Nephron (organoid): ENCODE measurements at regions not wholly inside any gene's neighbourhood (a gene's known extent, or its start where the extent isn't known, plus 50 kb on each side); places are given as distances from the start of the nearest gene placed in this dataset.

Source experiments
- H3K27ac Mint-ChIP-seq, 3 experiments: 2 replicates each; pipeline ENCODE4 v1.8.0; 2020; ENCODE audit warnings: mixed read lengths in 3 of 3, mild to moderate bottlenecking in 2 of 3, moderate library complexity in 1 of 3
- H3K27me3 Mint-ChIP-seq: 2 replicates; pipeline ENCODE4 v1.8.0; 2021; ENCODE audit warnings: low read depth, mild to moderate bottlenecking, moderate library complexity, mixed read lengths
- H3K36me3 Mint-ChIP-seq: 2 replicates; pipeline ENCODE4 v1.8.0; 2020; ENCODE audit warnings: low read depth, mixed read lengths
- H3K4me1 Mint-ChIP-seq: 2 replicates; pipeline ENCODE4 v1.8.0; 2020; ENCODE audit warnings: mixed read lengths
- H3K4me3 Mint-ChIP-seq, 3 experiments: 2 replicates each; pipeline ENCODE4 v1.8.0; 2020; ENCODE audit warnings: mild to moderate bottlenecking in 3 of 3, mixed read lengths in 3 of 3, moderate library complexity in 2 of 3
- H3K9me3 Mint-ChIP-seq: 2 replicates; pipeline ENCODE4 v1.8.0; 2020; ENCODE audit warnings: mixed read lengths
- CTCF ChIP-seq, 3 experiments: fragments of 200-600 bp; sonication (generic); IDR thresholded peaks; one replicate each; pipeline ENCODE4 v1.5.0; 2021; ENCODE audit warnings: antibody characterized with exemption in 3 of 3; ENCODE audit not compliant: unreplicated experiment in 3 of 3

GRCh38 chr2:67641312-67642045 is 244.3 kb downstream of the ETAA1 start:
- no peaks in the 10 kb centered on the region for H3K27me3 Mint-ChIP-seq
- peak overlapping the region in 2 of 3 experiments; percentile 0 to 31 for H3K4me3 Mint-ChIP-seq
- H3K9me3 Mint-ChIP-seq, result no peaks in the 10 kb centered on the region
- peak overlapping the region; percentile 22 to 94 (median 88) for H3K27ac Mint-ChIP-seq
- TF ChIP-seq CTCF (IDR thresholded peaks at IDR 0.05; ENCODE audit: unreplicated experiment in 3 of 3), result no peak
- H3K4me1 Mint-ChIP-seq, result peaks cover 38% of the 10 kb centered on the region
- no peaks in the 10 kb centered on the region for H3K36me3 Mint-ChIP-seq

GRCh38 chr2:67642046-67642382 is 244.9 kb downstream of the ETAA1 start:
- H3K4me3 Mint-ChIP-seq, result peak overlapping the region in 2 of 3 experiments; percentile 0 to 31
- no peaks in the 10 kb centered on the region for H3K27me3 Mint-ChIP-seq
- H3K27ac Mint-ChIP-seq, result peak overlapping the region; percentile 22 to 94 (median 88)
- no peak for TF ChIP-seq CTCF (IDR thresholded peaks at IDR 0.05; ENCODE audit: unreplicated experiment in 3 of 3)
- peaks cover 38% of the 10 kb centered on the region for H3K4me1 Mint-ChIP-seq
- no peaks in the 10 kb centered on the region for H3K36me3 Mint-ChIP-seq
- H3K9me3 Mint-ChIP-seq, result no peaks in the 10 kb centered on the region

DNA sequence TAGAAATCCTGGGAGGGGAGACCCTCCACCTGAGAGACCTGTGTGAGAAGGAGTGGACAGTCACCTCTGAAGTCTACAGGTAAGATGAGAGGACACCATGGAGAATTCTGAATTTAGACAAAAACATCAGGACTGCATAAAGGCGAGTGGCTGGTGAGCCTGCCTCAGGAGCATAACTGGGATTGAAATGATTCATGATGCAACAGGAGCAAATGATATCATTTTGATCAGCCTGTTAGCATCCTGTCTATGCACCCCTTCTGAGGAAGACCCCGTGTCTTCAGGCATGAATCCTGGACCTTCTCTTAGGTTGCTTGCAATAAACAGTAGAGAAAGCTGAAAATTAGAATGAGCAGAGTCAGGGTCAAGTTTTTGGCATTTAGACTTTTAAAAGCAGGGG is 245.8 kb downstream of the ETAA1 start:
- peak overlapping the region; percentile 1 to 88 (median 74) for H3K27ac Mint-ChIP-seq
- H3K27me3 Mint-ChIP-seq, result no peaks in the 10 kb centered on the region
- no peak for TF ChIP-seq CTCF (IDR thresholded peaks at IDR 0.05; ENCODE audit: unreplicated experiment in 3 of 3)
- H3K4me3 Mint-ChIP-seq, result no peak overlapping the region
- H3K36me3 Mint-ChIP-seq, result no peaks in the 10 kb centered on the region
- no peaks in the 10 kb centered on the region for H3K9me3 Mint-ChIP-seq
- peaks cover 38% of the 10 kb centered on the region for H3K4me1 Mint-ChIP-seq

DNA sequence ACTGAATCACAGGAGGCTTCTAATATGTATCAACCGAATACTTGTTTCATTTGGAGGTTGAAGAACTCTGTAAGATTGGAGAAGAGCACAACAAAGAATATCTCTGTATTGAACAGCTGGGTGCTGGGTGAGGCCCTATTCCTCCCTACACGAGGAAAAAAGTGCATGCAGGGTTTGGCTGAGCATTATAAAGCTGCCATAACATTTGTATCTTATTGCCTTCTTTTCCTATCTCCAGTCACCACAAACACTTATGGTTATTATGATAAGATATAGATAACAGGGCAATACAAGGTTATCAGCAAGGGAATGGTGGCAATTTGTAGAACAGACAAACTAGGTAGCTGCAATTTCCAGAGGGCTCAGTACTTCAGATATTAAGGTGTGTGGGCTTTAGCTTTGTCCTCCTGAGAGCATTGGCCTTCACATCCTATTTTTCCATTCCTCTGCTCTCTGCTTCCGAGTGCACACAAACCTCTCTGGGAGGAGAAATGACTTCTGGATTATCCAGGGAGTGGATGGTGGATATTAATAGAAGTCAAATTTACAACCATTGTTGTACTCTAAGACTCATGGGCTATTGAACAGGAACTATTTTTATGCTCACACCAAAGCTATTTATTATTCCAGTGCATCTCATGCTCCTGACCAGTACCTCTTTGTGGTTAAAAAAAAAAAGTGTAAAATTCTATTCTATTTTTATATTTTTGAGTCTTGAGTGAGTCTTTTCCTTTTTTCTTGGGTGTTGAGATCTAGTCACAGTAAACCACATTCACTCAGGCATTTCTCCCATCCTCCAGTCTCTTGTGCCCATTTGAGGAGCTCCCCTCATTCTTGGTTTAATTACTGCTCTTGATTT is 248.4 kb downstream of the ETAA1 start:
- Mint-ChIP-seq H3K27ac (peak overlapping the region in 2 of 3 experiments; percentile 66 to 70), H3K36me3 (no peaks in the 10 kb centered on the region), H3K4me1 (peaks cover 54% of the 10 kb centered on the region), H3K27me3 (no peaks in the 10 kb centered on the region), H3K4me3 (no peak overlapping the region), H3K9me3 (no peaks in the 10 kb centered on the region)
- no peak for TF ChIP-seq CTCF (IDR thresholded peaks at IDR 0.05; ENCODE audit: unreplicated experiment in 3 of 3)

DNA sequence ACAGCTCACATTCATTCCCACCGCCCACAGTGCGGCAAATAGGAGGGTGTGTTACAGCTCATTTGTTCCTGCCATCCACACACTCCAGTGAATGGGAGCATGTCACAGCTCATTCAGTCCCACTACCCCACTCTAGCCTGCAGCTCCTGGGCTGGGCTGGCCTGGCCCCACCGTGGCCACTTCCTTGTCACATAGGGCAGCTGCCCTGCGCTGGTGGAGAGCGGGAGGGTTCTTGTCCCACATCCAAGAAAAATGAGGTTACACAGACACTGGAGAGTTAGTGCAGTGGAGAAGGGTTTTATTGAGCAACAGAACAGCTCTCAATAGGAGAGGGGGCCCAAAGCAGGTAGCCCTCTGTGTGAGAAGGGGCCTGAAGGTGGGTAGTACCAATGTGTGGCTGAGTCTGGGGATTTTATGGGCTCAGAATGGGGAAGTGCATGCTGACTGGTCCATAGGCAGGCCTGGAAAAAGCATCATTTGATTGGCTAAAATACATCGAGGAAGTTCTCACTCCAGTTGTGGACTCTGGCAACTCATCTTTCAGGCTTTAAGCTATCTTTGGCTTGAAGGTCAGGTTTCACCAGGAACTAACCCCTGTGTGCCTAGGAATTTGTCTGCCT is 249.7 kb downstream of the ETAA1 start:
- H3K4me1 Mint-ChIP-seq, result peaks cover 56% of the 10 kb centered on the region
- H3K27me3 Mint-ChIP-seq, result no peaks in the 10 kb centered on the region
- no peak for TF ChIP-seq CTCF (IDR thresholded peaks at IDR 0.05; ENCODE audit: unreplicated experiment in 3 of 3)
- H3K9me3 Mint-ChIP-seq, result peaks cover 2% of the 10 kb centered on the region
- no peaks in the 10 kb centered on the region for H3K36me3 Mint-ChIP-seq
- H3K4me3 Mint-ChIP-seq, result no peak overlapping the region
- no peak overlapping the region for H3K27ac Mint-ChIP-seq
